ENCODE measurements at regions not wholly inside any gene's neighbourhood (a gene's known extent, or its start where the extent isn't known, plus 50 kb on each side); places are given as distances from the start of the nearest gene placed in this dataset.

- DNase-seq (ENCODE audit: low spot score) (no peak), FAIRE-seq (no peak), ATAC-seq (no peak; the same call in 1 of the 3 replicates)
- Histone ChIP-seq H3K79me2 (ENCODE audit: insufficient read depth, low read length) (no peaks in the 10 kb centered on the region), H3K4me1 (ENCODE audit: insufficient read depth, low read length) (peaks cover 10% of the 10 kb centered on the region), H3K36me3 (replicated peaks in 1 of 2; ENCODE audit: control insufficient read depth in 1 of 2, insufficient read depth in 2 of 2, low read length in 2 of 2) (no peaks in the 10 kb centered on the region), H3K4me2 (ENCODE audit: low read depth, low read length) (peak overlapping the region; percentile 63), H3K9me3 (ENCODE audit: low read length) (no peaks in the 10 kb centered on the region), H3K27ac (ENCODE audit: extremely low read length, insufficient read depth, low read length) (no peak overlapping the region), H3K4me3 (replicated peaks in 1 of 3; ENCODE audit: insufficient read depth in 1 of 3, low read depth in 2 of 3, low read length in 3 of 3) (peak overlapping the region in 1 of 3 experiments; percentile 23; a peak in 1 of 6 replicates), H3K27me3 (ENCODE audit: control insufficient read depth in 1 of 2, insufficient read depth in 2 of 2, low read length in 2 of 2) (no peaks in the 10 kb centered on the region), H2AFZ (ENCODE audit: low read length) (no peak overlapping the region), H4K20me1 (ENCODE audit: insufficient read depth, low read length) (no peaks in the 10 kb centered on the region), H3K9ac (ENCODE audit: insufficient read depth, low read depth, low read length) (no peak overlapping the region)
- intact Hi-C loops (cut with micrococcal nuclease; ENCODE audit: unreplicated experiment) = no loop called here
- in situ Hi-C loops (cut with HindIII; ENCODE audit: extremely low pct_ligation_motif_present, low pct_unique_long_range_greater_than_20kb) = no loop called here
- TF ChIP-seq ARNT2 (CRISPR knock-in tag; IDR thresholded peaks at IDR 0.05; ENCODE audit: low read depth) = no peak
- TF ChIP-seq ZNF652 (CRISPR knock-in tag; IDR thresholded peaks at IDR 0.05; ENCODE audit: borderline replicate concordance, low read depth) = peak; percentile 79
- TF ChIP-seq NRL (CRISPR knock-in tag; IDR thresholded peaks at IDR 0.05; ENCODE audit: borderline replicate concordance) = no peak
- no peak for TF ChIP-seq SMYD3 (CRISPR knock-in tag; IDR thresholded peaks at IDR 0.05)
- TF ChIP-seq ZNF317 (CRISPR knock-in tag; IDR thresholded peaks at IDR 0.05) = no peak
- no peak for TF ChIP-seq ZNF510 (CRISPR knock-in tag; IDR thresholded peaks at IDR 0.05; ENCODE audit: low read depth)
- BruUV-seq (replicated peaks) = no TSS peak
- POLR2A ChIA-PET = interaction anchor here (0.6 kb wide), 1 partner anchor 28 kb away, joined by 3 read pairs; no protein-coding TSS in a partner anchor
- WGBS (ENCODE audit: low lambda C conversion rate) = 0% methylated on average over 6 of the region's 8 CpGs
- CTCF ChIA-PET (ENCODE audit: low intra/inter-chr PET ratio, low total read pairs) = no interaction called here
Observed at GRCh38 chr5:68406767-68407241, 191.2 kb downstream of the PIK3R1 start.

GRCh38 chr5:68407311-68408239 lies 192.0 kb downstream of the PIK3R1 start:
- Histone ChIP-seq H2AFZ (ENCODE audit: low read length) (no peak overlapping the region), H4K20me1 (ENCODE audit: insufficient read depth, low read length) (no peaks in the 10 kb centered on the region), H3K4me2 (ENCODE audit: low read depth, low read length) (no peak overlapping the region), H3K36me3 (replicated peaks in 1 of 2; ENCODE audit: control insufficient read depth in 1 of 2, insufficient read depth in 2 of 2, low read length in 2 of 2) (no peaks in the 10 kb centered on the region), H3K4me1 (ENCODE audit: insufficient read depth, low read length) (peaks cover 10% of the 10 kb centered on the region), H3K79me2 (ENCODE audit: insufficient read depth, low read length) (no peaks in the 10 kb centered on the region), H3K27ac (ENCODE audit: extremely low read length, insufficient read depth, low read length) (no peak overlapping the region), H3K27me3 (ENCODE audit: control insufficient read depth in 1 of 2, insufficient read depth in 2 of 2, low read length in 2 of 2) (no peaks in the 10 kb centered on the region), H3K9me3 (ENCODE audit: low read length) (no peaks in the 10 kb centered on the region), H3K4me3 (replicated peaks in 1 of 3; ENCODE audit: insufficient read depth in 1 of 3, low read depth in 2 of 3, low read length in 3 of 3) (no peak overlapping the region), H3K9ac (ENCODE audit: insufficient read depth, low read depth, low read length) (no peak overlapping the region)
- ATAC-seq = no peak
- 30% methylated on average over 6 of the region's 6 CpGs for WGBS (ENCODE audit: low lambda C conversion rate)
- in situ Hi-C loops (cut with HindIII; ENCODE audit: extremely low pct_ligation_motif_present, low pct_unique_long_range_greater_than_20kb) (no loop called here), intact Hi-C loops (cut with micrococcal nuclease; ENCODE audit: unreplicated experiment) (no loop called here)
- BruUV-seq (replicated peaks) = no TSS peak
- no peak for FAIRE-seq
- CTCF ChIA-PET (ENCODE audit: low intra/inter-chr PET ratio, low total read pairs) = no interaction called here
- POLR2A ChIA-PET = interaction anchor here (0.6 kb wide), 1 partner anchor 29 kb away, joined by 3 read pairs; no protein-coding TSS in a partner anchor
- no peak for DNase-seq (ENCODE audit: low spot score)
- TF ChIP-seq ATF2 (CRISPR knock-in tag; IDR thresholded peaks at IDR 0.05) = no peak
- no peak for TF ChIP-seq KLF9 (CRISPR knock-in tag; IDR thresholded peaks at IDR 0.05; ENCODE audit: low read depth)
- TF ChIP-seq NFIB (CRISPR knock-in tag; IDR thresholded peaks at IDR 0.05; ENCODE audit: borderline replicate concordance) = no peak
- TF ChIP-seq ZNF138 (CRISPR knock-in tag; IDR thresholded peaks at IDR 0.05; ENCODE audit: low read depth) = no peak
- no peak for TF ChIP-seq REST (IDR thresholded peaks at IDR 0.05; ENCODE audit: borderline replicate concordance in 1 of 2, low read depth in 1 of 2, low read length in 2 of 2)

All from HepG2 (cell line).